GM19468 (cell line): ENCODE measurements at regions not wholly inside any gene's neighbourhood (a gene's known extent, or its start where the extent isn't known, plus 50 kb on each side); places are given as distances from the start of the nearest gene placed in this dataset.

Experiments
- ATAC-seq: cut with Tn5 transposase; IDR thresholded peaks from one replicate; pipeline ENCODE4 v1.9.1; 2021; ENCODE audit warnings: mild to moderate bottlenecking, moderate library complexity, moderate number of reproducible peaks; ENCODE audit not compliant: unreplicated experiment; ENCODE audit errors: extremely low read depth

DNA sequence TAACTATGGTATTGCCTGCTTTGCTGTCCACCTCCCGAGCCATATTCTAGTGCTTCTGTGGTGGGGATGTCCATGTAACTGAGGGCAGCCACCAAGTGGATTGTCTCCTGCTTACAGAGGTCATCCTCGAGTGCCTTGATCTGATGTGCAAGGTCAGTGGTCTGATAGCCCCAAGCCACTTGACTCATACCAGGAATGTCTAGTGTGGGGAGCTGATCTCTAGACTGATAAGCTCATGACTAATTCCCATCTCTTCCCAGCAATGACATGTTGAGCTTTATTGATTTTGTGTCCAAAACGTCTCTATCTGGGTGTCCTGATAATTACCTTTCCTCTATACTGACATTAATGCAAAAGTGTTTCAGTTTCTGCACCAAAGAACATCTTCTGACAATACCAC is 168.4 kb upstream of the WDR1 start:
- no peak for ATAC-seq

DNA sequence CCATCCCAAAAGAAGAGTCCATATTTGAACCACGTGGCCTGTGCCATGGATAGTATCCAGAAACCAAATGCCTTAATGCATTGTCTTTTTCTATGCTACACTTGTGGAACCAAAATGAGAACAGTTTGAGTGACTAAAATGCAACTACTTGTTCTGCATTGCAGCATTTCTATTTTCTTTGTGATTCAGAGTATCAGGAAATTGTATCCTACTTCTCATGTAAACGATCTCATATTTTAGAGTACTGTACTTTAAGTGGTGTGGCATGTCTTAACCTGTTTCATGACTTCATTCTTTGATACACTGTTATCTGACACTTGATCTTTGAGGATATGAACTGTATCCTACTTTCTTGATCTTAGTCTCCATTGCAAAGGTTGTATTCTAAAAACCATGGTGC is 167.2 kb upstream of the WDR1 start:
- no peak for ATAC-seq

DNA sequence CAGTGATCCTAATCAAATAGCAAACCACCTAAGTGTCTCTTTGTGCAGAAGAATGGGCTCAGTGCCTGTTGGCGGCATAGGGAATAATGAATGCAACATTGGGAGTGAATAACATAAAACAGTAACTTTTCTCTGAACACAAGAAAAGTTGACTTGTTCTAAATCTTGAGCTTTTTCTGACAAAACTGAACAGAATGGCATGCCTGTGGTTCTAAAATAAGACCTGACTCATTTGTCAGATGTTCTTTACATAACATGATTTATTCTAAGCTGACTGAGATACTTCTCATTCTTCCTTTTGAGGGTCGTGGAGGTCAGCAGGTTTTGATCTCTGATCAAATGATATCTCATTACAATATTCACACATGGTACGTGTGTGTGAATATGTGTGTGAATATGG is 165.4 kb upstream of the WDR1 start:
- no peak for ATAC-seq

DNA sequence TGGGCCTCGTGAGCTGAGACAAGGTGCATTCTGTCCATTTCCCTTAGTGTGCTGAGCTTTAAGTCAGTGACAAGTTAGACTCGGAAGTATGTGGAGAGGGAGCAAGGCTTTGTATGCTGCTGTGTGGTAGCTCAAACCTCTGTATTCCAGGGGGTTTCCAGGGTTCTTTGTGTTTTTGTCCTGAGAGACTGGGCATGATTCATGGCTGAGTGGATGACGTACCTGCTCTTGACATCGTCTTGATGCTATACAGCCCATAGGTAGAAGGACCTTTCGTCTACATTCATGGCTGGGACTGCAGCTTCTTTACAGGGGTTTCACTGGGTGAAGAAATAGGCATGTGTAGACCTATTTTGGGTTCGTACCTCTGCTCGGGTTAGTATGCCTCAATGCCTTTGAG is 162.7 kb upstream of the WDR1 start:
- no peak for ATAC-seq

DNA sequence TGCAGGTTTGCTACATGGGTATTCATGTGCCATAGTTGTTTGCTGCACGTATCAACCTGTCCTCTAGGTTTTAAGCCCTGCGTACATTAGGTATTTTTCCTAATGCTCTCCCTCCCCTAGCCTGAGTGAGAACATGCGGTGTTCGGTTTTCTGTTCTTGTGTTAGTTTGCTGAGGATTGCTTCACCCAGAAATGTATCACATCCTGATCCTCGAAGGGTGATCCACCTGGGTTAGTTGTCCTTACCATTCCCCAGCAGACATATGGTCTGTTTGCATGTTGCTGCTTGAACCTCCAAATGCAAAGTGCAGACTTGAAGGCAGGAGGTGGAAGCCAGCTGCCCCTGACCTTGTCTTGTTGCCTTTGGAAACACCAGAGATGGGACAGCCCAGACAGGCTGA is 161.5 kb upstream of the WDR1 start:
- ATAC-seq = no peak

DNA sequence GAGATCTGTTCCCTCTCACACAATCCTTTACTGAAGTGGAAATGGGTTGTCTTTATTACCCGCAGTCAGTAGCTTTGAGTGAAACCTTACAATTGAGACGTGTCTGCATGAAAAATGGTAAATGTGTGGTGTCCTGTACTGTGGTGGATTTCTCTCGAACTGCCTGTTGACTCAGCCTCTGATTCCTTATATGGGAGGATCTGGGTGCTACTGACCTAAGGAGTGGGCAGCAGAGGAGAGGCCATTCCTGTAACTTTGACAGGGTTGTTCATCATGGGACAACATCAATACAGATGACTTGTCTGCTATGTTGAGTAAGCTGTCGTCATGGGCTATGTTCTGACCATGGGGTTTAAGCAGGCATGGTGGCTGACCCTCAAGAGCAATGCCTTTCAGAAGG is 159.6 kb upstream of the WDR1 start:
- ATAC-seq = no peak

DNA sequence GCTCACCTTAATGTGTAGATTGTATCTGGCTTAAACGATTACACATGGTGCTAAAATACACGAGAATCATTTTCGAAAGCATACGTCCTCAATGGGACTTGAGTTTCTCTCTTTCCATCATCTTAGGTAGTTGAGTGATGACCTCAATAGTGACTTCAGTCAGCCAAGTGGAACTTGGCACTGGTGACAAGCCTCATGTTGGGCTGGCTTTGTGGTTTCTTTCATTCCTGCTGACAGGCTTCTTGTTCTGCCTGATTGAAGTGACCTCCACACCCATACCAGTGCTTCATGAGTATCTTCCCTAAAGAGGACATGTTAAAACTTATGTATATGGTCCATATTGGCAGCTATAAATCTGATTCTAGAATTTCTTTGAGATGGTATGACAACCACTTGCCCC is 159.1 kb upstream of the WDR1 start:
- ATAC-seq = no peak

DNA sequence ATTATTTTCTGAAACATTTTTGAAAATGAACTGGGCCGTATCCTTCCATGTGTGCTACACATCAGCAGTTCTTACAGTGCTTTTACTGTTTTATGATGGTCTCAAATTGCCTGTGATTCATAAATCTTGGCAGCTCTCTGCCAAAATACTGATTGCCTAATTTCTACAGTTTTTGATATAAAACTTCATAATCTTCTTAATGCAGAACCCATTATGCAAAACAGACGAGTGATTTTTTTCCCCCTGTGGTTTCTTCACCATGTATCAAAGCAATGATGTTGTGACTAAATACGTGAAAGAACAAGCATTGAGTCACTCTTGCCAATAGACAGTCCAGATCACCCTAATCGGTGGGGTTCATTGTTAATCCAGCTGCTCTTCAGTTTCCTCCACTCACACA is 156.4 kb upstream of the WDR1 start:
- ATAC-seq = no peak

DNA sequence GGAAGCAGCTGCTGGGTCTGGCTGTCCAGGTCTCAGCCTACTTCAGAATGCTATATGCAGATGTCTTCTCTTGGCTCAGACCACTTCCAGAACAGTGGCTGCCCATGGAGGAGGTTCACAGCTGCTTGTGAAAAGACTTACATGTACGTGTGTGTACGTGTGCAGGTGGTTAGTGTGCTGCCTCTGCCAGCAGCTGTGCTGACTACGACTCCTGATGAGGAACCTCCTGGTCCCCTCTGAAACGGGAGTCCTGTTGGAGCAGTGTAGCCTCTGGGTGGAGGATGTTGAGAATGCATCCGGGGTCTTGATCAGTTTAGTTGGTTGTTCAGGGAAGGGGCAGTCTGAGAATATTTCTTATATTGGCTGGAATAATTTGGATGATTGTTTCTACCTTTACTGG is 155.9 kb upstream of the WDR1 start:
- ATAC-seq = no peak

DNA sequence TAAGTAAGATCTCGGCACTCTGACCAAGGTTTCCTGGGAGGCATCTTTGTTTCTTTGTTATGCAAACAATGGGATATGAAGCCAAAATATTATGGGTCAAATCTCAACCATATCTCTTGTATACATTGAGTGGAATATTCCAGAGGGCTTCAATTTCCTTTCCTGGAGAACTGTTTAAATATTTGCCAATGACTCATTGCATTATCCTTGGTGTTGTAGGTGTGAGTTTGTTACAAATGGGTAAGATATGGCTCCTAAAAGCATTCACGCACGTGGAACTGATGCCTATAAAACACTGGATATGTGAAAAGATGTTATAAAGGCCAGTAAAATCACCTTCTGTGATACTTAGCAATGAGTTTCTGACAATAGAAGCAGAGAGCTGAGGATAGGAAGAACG is 150.5 kb upstream of the WDR1 start:
- no peak for ATAC-seq

DNA sequence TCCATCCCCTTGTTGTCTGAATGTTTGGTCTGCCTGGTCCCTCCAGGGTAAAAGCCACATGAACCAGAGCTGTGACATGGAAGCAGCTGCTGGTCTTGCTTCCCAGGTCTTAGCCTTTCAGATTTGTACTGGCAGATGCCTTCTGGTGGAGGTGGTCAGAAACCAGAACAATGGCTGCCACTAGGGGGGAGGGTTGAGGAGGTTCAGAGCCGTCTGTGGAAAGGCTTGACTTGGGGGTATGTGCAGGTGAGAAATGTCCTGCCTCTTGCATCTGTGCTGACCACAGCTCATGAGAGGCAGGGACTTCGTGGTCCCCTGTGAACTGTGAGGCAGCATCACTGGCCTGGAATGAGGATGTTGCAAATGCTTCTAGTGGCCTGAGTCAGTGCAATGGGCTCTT is 144.2 kb upstream of the WDR1 start:
- no peak for ATAC-seq

DNA sequence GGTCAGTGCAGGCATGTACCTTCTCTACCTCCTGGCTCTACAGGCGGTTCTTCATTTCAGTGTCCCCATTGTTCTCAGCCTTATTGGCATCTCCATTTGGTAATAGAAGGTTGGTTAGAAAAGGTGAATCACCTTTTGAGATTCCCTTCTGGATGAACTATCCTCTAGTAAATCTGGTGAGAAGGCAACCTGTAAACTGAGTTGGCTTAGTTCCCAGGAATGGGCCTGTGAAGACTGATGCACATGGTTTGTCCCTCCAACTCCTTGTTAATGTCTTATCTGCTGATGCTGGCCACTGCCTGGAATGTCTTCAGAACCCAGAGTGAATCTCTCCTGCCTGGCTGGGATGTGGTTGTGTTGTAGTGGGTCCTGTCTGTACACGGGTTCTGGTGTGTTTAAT is 143.4 kb upstream of the WDR1 start:
- ATAC-seq = no peak

DNA sequence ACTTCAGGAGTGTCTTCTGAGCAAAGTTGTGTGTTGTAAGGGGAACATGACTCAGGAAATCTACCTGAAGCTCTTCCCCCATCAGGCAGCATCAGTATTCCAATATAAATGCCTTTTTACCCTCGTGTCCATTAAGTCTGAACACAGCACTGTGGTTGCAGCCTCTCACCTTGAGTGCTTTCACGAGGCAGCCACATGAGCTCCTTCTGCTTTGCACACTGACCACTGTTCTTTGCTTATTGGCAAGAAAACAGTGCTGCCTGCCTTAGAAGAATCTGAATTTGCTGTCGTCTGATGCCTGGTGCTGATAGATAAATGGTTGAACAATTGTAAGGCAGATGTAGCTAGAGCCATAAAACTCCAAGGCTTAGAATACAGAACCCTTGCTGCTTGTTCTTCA is 139.6 kb upstream of the WDR1 start:
- ATAC-seq = no peak

DNA sequence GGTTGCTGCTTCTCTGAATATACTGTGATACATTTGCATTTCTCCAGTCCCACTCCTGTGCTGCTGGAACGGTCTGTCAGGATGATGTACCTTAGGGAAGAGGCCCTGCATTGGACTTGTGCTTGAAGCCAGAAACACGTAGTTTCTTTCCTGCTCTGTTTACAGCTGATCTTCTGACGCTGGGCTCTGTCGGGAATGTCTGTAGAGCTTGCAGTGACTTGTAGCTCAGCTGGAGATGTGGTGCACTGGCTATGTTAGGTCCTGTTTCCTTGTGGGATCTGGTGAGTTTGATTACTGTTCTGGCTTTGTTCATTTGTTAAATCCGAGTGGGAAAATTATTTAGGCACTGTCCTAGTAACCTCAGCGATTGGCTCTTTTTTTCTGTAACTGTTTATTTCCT is 137.2 kb upstream of the WDR1 start:
- ATAC-seq = no peak

DNA sequence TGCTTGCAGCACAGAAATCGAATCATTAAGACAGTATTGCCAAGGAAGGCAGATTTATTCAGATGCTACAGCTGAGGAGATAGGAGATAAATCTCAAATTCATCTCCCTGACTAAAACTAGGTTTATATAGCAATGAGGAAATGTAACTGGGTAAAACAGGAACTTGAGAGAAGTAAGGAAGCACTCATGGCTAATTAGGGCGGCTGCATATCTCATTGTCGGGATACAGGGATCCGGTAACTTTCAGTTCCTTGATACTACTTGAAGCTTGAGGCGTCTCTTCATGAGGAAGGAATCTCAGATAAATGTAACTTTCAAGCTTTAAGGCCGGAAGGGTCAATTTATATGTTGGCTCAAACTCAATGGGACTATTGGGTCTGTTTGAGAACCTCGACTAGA is 129.2 kb upstream of the WDR1 start:
- ATAC-seq = no peak

DNA sequence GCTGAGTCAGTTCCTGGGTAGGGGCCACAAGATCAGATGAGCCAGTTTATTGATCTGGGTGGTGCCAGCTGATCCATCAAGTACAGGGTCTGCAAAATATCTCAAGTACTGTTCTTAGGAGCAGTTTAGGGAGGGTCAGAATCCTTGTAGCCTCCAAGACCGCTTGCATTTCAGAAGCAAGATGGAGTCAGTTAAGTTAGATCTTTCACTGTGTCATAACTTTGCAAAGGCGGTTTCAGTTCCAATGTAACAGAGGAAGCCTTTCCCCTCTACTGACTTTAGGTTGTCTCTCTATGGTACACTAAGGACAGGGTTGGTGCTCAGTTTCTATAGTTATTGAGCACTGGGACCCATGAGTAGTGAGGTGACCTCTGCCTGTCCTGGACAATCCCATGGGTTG is 127.3 kb upstream of the WDR1 start:
- no peak for ATAC-seq

DNA sequence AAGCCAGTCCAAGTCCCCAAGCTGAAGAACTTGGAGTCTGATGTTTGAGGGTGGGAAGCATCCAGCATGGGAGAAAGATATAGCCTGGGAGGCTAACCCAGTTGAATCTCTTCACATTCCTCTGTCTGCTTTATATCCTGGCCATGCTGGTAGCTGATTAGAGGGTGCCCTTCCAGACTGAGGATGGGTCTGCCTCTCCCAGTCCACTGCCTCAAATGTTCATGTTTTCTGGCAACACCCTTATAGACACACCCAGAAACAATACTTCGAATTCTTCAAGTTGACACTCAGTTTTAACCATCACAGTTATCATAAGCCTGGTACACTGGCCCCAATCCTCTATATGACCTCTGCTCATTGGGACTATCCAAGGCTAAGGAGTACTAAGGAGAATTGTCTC is 124.1 kb upstream of the WDR1 start:
- no peak for ATAC-seq

DNA sequence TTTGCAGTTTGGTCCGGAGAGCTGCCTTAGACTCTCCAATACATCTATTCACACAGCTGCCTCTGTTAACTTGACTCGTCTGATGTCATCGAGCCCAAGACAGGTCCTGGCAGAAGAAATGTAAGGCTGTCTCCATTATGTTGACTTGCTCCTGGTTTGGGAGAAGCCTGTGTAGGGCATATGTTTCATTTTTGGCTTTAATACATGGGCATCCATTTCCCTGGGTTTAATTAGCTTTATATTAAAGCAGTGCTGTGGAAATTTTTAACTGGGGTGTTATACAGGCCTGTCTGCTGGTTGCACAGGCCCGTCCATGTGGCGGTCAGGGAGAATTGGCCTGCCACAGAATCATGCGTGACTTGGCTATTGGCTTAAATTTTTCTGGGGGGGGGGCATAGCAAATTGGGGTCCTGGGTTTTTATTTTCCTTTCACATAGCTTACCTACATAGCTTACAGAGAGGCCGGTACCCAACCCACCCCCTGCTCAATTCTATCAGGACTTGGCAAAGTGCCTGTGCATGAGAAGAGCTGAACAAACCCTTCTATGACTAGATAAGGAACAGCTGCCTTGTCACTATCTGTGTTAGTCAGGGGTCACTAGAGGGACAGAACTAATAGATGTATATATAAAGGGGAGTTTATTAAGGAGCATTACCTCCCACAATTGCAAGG is 123.5 kb upstream of the WDR1 start:
- ATAC-seq = no peak

DNA sequence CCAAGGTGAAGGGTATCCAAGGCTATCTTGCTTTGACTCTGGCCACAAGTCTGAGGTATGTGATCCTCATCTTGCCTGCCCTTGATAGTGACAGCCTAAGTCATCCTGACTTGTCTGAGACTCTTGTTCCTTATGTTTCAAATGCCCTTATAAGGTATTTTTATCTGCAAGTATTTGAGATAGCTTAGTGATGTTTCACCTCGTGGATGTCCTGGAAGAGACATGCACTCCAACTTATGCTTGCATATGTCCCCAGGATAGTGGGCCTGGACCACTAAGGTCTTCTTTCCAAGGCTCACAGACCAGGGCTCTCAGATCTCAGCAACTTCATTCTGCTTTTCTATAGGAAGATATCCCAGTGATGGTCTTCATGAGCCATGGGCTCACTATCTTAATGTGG is 120.5 kb upstream of the WDR1 start:
- ATAC-seq = no peak

DNA sequence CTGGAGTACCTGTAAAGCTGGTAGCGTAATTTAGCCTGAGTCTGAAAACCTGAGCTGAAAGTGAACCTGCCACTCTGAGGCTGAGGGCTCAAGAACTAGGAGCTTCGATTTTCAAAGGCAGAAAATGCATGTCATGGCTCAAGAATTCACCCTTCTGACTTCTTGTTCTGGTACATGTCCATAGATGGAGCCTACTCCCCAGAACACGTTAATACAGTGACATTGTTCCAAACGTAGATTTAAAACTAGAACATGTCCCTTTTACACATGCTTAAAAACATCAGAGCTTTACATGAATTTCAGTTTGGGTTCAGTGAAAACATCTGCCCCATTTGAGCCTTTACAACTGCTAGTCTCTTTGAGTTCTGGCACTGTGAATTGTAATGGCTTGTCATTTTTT is 115.5 kb upstream of the WDR1 start:
- no peak for ATAC-seq

DNA sequence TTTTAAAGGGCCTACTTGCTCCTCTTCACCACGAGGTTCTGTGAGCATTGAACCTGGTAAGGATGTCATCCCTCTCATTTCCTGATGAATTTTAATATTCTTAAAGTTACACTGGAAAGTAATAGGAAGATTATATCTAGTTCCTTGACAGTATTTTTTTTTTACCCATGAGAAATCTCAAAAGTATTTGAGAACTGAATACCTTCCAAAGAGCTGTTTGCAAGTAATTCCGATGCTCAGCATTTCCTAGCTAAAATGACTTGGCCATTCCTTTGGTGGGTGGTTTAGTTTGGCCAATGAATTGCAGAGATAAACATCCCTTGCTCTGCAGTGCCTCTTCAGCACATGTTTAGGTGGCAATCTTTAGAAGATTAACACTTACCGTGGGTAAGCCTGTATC is 110.2 kb upstream of the WDR1 start:
- no peak for ATAC-seq

DNA sequence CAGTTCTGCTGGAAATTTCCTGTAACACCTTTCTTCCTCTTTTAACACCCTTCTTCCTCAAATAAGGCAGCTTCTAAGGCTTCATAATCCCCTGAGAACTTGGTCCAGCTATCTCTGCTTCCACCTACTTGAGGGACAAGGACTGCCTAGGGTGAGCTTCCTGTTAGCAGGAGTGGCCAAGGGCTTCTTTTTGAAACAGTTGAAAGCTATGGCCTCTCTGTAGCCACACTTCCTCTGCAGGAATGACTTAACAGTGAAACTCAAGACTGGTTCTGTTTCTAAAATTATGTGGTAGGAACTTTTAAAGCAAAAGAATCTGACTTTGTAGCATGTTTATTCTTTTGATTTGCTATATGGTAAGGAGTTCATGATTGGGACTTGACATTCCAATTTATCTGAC is 108.5 kb upstream of the WDR1 start:
- no peak for ATAC-seq

DNA sequence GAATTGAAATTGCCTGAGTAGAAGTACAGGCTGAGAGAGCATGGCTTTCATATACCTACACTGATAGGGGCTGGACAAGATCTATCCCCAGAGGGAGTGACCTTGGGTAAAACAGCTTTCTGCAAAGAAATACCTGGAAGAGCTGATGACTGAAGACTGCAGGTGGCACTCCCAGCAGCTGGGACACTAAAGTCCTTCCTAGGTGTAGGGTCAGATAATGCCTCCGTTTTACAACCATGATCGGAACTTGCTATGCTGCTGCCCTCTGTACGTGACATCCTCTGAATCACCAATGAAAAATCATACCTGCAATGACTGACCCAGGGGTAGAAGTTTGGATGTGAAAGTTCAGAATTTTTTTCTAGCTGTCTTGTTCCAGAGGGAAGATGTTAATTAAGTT is 107.2 kb upstream of the WDR1 start:
- ATAC-seq = no peak
